PC-3 (cell line): ENCODE measurements at regions not wholly inside any gene's neighbourhood (a gene's known extent, or its start where the extent isn't known, plus 50 kb on each side); places are given as distances from the start of the nearest gene placed in this dataset.

Source experiments
- ATAC-seq: fragments of 200-7000 bp; cut with Tn5 transposase; 2 replicates; pipeline ENCODE4 v1.9.1; 2020; ENCODE audit warnings: mild to moderate bottlenecking, moderate library complexity
- BruUV-seq: library from RNA; stranded (reverse); fragments of 400-500 nt; replicated peaks from 2 replicates; lab custom pipeline; 2021; lab: Mats Ljungman, UMichigan
- CTCF ChIA-PET: fragments of 300-600 bp; sonication (Branson Sonifier 250); formaldehyde crosslinking; loops from one replicate; lab custom pipeline; 2022; ENCODE audit warnings: antibody characterized with exemption; lab: Charles Lee
- POLR2A ChIA-PET: fragments of 300-600 bp; sonication (Branson Sonifier 250); formaldehyde crosslinking; loops from one replicate; lab custom pipeline; 2022; ENCODE audit warnings: antibody characterized with exemption; ENCODE audit not compliant: unreplicated experiment; lab: Charles Lee
- DNase-seq: peaks from one replicate; pipeline ENCODE4 v3.0.0-alpha.2; 2015
- H2AFZ ChIP-seq: fragments of 300-600 bp; sonication (generic); 2 replicates; pipeline ENCODE4 v1.6.0; 2016; ENCODE audit warnings: antibody characterized with exemption, low read length
- H3F3A ChIP-seq: fragments of 300-600 bp; sonication (generic); one replicate; pipeline ENCODE4 v1.6.0; 2017; ENCODE audit warnings: antibody characterized with exemption, low read length, control low read depth, mild to moderate bottlenecking; ENCODE audit not compliant: unreplicated experiment
- H3K27ac ChIP-seq: fragments of 300-600 bp; sonication (generic); 2 replicates; pipeline ENCODE4 v1.5.1; 2016; ENCODE audit warnings: mild to moderate bottlenecking, low read length
- H3K27me3 ChIP-seq: fragments of 300-600 bp; sonication (generic); 2 replicates; pipeline ENCODE4 v1.6.1; 2016; ENCODE audit warnings: low read length, mixed read lengths
- H3K36me3 ChIP-seq: fragments of 300-600 bp; sonication (generic); 2 replicates; pipeline ENCODE4 v1.6.1; 2016; ENCODE audit warnings: low read depth, mixed run types, low read length, mixed read lengths
- H3K4me1 ChIP-seq: fragments of 300-600 bp; sonication (generic); 2 replicates; pipeline ENCODE4 v1.5.1; 2016; ENCODE audit warnings: low read length; ENCODE audit not compliant: insufficient read depth
- H3K4me2 ChIP-seq: fragments of 300-600 bp; sonication (generic); 2 replicates; pipeline ENCODE4 v1.6.0; 2016; ENCODE audit warnings: low read length
- H3K4me3 ChIP-seq: fragments of 300-600 bp; sonication (generic); 2 replicates; pipeline ENCODE4 v1.5.1; 2016; ENCODE audit warnings: mild to moderate bottlenecking, low read length, mixed read lengths
- H3K79me2 ChIP-seq: fragments of 300-600 bp; sonication (generic); 2 replicates; pipeline ENCODE4 v1.6.1; 2017; ENCODE audit warnings: low read length, mixed read lengths
- H3K9ac ChIP-seq: fragments of 300-600 bp; sonication (generic); 2 replicates; pipeline ENCODE4 v1.6.0; 2016; ENCODE audit warnings: mild to moderate bottlenecking, low read length
- H3K9me2 ChIP-seq: fragments of 300-600 bp; sonication (generic); replicated peaks from 2 replicates; pipeline ENCODE4 v1.6.1; 2016; ENCODE audit warnings: mixed run types, low read length, mixed read lengths
- H3K9me3 ChIP-seq: fragments of 300-600 bp; sonication (generic); 2 replicates; pipeline ENCODE4 v1.6.1; 2016; ENCODE audit warnings: low read length, mixed read lengths
- H4K20me1 ChIP-seq: fragments of 300-600 bp; sonication (generic); 2 replicates; pipeline ENCODE4 v1.6.1; 2016; ENCODE audit warnings: low read length, mixed read lengths
- EZH2 ChIP-seq: fragments of 300-600 bp; sonication (generic); IDR thresholded peaks from one replicate; pipeline ENCODE4 v1.6.1; 2017; ENCODE audit warnings: antibody characterized with exemption, mild to moderate bottlenecking, low read length; ENCODE audit not compliant: unreplicated experiment
- EZH2phosphoT487 ChIP-seq: fragments of 300-600 bp; sonication (generic); IDR thresholded peaks from 2 replicates; pipeline ENCODE4 v1.6.1; 2018; ENCODE audit warnings: mild to moderate bottlenecking, antibody characterized with exemption, low read length, borderline replicate concordance
- intact Hi-C: fragments of 100-400 bp; cut with micrococcal nuclease; formaldehyde crosslinking; loops from 2 replicates; pipeline ENCODE4 v1.9.0; 2023
- TF ChIP-seq, protein P1 (sequence below): fragments of 300-600 bp; sonication (generic); conservative IDR thresholded peaks from 2 replicates; pipeline ENCODE4 v1.5.1; 2017; ENCODE audit warnings: antibody characterized with exemption, low read depth, mild to moderate bottlenecking, low read length

DNA sequence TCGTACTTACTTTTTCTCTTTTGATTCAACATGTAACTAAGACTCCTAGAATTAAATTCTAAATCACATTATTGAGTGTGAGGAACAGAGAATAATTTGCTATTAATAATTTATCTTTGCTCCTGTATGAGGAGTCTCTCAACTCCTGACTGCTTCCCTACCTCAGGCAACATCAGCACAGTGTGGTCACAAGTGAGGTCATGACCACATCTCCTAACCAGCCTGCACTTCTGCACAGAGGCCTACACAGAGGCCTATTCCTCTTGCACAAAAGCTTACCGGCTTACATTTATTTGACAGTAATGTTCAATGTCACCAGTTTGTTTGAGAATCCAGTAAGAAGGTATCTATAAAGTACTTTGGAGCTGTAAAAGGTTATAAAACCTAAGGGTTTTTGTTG, 637.4 kb upstream of the MARCKS start:
- DNase-seq, result no peak
- H3K36me3 ChIP-seq, result no peaks in the 10 kb centered on the region
- no peaks in the 10 kb centered on the region for H3K4me1 ChIP-seq
- H3K4me2 ChIP-seq, result no peak overlapping the region
- no peaks in the 10 kb centered on the region for H3K9me3 ChIP-seq
- no peak overlapping the region for H3K27ac ChIP-seq
- intact Hi-C loops, result no loop called here
- no peaks in the 10 kb centered on the region for H3K9me2 ChIP-seq
- H3K4me3 ChIP-seq, result no peak overlapping the region
- TF ChIP-seq, protein P1, sequence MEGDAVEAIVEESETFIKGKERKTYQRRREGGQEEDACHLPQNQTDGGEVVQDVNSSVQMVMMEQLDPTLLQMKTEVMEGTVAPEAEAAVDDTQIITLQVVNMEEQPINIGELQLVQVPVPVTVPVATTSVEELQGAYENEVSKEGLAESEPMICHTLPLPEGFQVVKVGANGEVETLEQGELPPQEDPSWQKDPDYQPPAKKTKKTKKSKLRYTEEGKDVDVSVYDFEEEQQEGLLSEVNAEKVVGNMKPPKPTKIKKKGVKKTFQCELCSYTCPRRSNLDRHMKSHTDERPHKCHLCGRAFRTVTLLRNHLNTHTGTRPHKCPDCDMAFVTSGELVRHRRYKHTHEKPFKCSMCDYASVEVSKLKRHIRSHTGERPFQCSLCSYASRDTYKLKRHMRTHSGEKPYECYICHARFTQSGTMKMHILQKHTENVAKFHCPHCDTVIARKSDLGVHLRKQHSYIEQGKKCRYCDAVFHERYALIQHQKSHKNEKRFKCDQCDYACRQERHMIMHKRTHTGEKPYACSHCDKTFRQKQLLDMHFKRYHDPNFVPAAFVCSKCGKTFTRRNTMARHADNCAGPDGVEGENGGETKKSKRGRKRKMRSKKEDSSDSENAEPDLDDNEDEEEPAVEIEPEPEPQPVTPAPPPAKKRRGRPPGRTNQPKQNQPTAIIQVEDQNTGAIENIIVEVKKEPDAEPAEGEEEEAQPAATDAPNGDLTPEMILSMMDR, result no peak
- TF ChIP-seq EZH2phosphoT487, result no peak
- TF ChIP-seq EZH2, result no peak
- no peak for ATAC-seq
- ChIA-PET POLR2A (no interaction called here), CTCF (no interaction called here)
- H3K27me3 ChIP-seq, result no peaks in the 10 kb centered on the region
- no TSS peak for BruUV-seq
- H4K20me1 ChIP-seq, result no peaks in the 10 kb centered on the region
- no peaks in the 10 kb centered on the region for H3F3A ChIP-seq
- no peak overlapping the region for H3K9ac ChIP-seq
- H2AFZ ChIP-seq, result no peak overlapping the region
- no peaks in the 10 kb centered on the region for H3K79me2 ChIP-seq

DNA sequence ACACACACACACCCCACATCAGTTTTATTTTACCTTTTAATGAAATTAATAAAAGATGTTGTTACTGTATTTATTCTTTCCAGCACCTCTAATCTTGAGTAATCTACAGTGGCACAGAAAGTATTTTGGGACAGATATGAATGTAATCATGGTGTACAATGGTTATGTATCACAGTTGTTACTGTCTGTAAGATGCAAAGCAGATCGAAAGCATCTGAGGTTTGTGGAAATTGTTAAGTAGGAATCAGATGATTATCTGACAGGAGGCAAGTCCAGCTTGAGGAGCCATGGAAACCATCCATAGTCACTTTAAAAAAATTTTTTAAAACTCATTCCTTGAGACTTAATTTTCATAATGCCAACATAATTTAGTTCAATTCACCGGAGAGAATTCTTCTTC, 636.3 kb upstream of the MARCKS start:
- Histone ChIP-seq H3K4me1 (no peaks in the 10 kb centered on the region), H3K4me3 (no peak overlapping the region), H3K27me3 (no peaks in the 10 kb centered on the region), H3K79me2 (no peaks in the 10 kb centered on the region), H2AFZ (no peak overlapping the region), H3F3A (no peaks in the 10 kb centered on the region), H3K36me3 (no peaks in the 10 kb centered on the region), H3K27ac (no peak overlapping the region), H3K9ac (no peak overlapping the region), H3K9me3 (no peaks in the 10 kb centered on the region), H3K4me2 (no peak overlapping the region), H3K9me2 (no peaks in the 10 kb centered on the region), H4K20me1 (no peaks in the 10 kb centered on the region)
- ChIA-PET POLR2A (interaction anchor here (0.6 kb wide), 1 partner anchor 209 kb away, joined by 3 read pairs; no protein-coding TSS in a partner anchor), CTCF (no interaction called here)
- TF ChIP-seq EZH2phosphoT487 (no peak), EZH2 (no peak)
- TF ChIP-seq, protein P1, result no peak
- intact Hi-C loops, result no loop called here
- DNase-seq (no peak), ATAC-seq (no peak)
- no TSS peak for BruUV-seq

DNA sequence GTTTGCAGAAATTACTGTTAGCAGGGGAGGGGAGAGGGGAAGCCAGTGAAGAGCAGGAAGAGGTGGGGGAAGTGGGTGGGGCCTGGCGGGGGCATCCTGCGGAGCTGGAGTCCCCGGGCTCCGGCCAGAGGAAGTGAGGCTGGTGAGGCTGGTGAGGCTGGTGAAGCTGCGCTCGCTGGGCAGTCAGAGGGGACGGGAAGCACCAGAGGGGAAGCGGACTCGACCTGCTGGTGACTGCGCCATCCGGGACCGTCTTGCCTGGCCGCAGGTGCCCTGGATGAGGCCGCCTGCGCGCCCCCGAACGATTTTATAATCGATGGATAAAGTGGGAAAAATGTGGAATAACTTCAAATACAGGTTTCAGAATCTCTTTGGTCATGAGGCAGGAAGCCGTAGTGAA, 635.3 kb upstream of the MARCKS start:
- Histone ChIP-seq H3K4me1 (no peaks in the 10 kb centered on the region), H3K4me2 (no peak overlapping the region), H3K79me2 (no peaks in the 10 kb centered on the region), H3K27me3 (no peaks in the 10 kb centered on the region), H3K9ac (no peak overlapping the region), H3F3A (no peaks in the 10 kb centered on the region), H4K20me1 (no peaks in the 10 kb centered on the region), H3K9me2 (no peaks in the 10 kb centered on the region), H3K4me3 (no peak overlapping the region), H2AFZ (no peak overlapping the region), H3K27ac (no peak overlapping the region), H3K36me3 (no peaks in the 10 kb centered on the region), H3K9me3 (no peaks in the 10 kb centered on the region)
- ATAC-seq (no peak), DNase-seq (no peak)
- intact Hi-C loops, result no loop called here
- ChIA-PET CTCF (no interaction called here), POLR2A (no interaction called here)
- no peak for TF ChIP-seq EZH2phosphoT487
- no peak for TF ChIP-seq EZH2
- TF ChIP-seq, protein P1, result no peak
- no TSS peak for BruUV-seq
